Liver (tissue), 8 donors: ENCODE measurements at regions not wholly inside any gene's neighbourhood (a gene's known extent, or its start where the extent isn't known, plus 50 kb on each side); places are given as distances from the start of the nearest gene placed in this dataset.

Experiments
- DNase-seq: peaks from one replicate; pipeline ENCODE4 v3.0.0-alpha.2; 2017; ENCODE audit warnings: low spot score
- H3K27ac ChIP-seq, 2 donors: one replicate each; pipeline ENCODE4 v1.7.0; 2013; ENCODE audit warnings: inconsistent platforms in 2 of 2, low read length in 2 of 2, control low read depth in 1 of 2, low read depth in 1 of 2, mild to moderate bottlenecking in 1 of 2
- H3K27me3 ChIP-seq, 4 donors: one replicate each; pipeline versions ENCODE4 v1.6.1 to v1.7.0; 2013; ENCODE audit warnings: low read length in 3 of 4, inconsistent platforms in 1 of 4, mild to moderate bottlenecking in 1 of 4, moderate library complexity in 1 of 4; ENCODE audit not compliant: control insufficient read depth in 4 of 4, insufficient read depth in 4 of 4
- H3K36me3 ChIP-seq, 4 donors: one replicate each; pipeline versions ENCODE4 v1.6.1 to v1.7.0; 2013; ENCODE audit warnings: low read length in 3 of 4, mild to moderate bottlenecking in 3 of 4, low read depth in 1 of 4, moderate library complexity in 1 of 4; ENCODE audit not compliant: control insufficient read depth in 4 of 4, insufficient read depth in 3 of 4
- H3K4me1 ChIP-seq, 4 donors: one replicate each; pipeline versions ENCODE4 v1.6.1 to v1.7.0; 2013; ENCODE audit warnings: low read length in 3 of 4, mild to moderate bottlenecking in 3 of 4, moderate library complexity in 1 of 4; ENCODE audit not compliant: control insufficient read depth in 4 of 4, insufficient read depth in 4 of 4
- H3K4me3 ChIP-seq, 3 donors: one replicate each; pipeline versions ENCODE4 v1.6.1 to v1.7.0; 2013; ENCODE audit warnings: low read length in 3 of 3, control low read depth in 1 of 3, low read depth in 1 of 3, mild to moderate bottlenecking in 1 of 3
- H3K9ac ChIP-seq, 2 donors: one replicate each; pipeline ENCODE4 v1.7.0; 2013; ENCODE audit warnings: low read length in 2 of 2, mild to moderate bottlenecking in 2 of 2, moderate library complexity in 2 of 2, control low read depth in 1 of 2, low read depth in 1 of 2
- H3K9me3 ChIP-seq, 4 donors: one replicate each; pipeline versions ENCODE4 v1.6.1 to v1.7.0; 2013; ENCODE audit warnings: low read length in 3 of 4; ENCODE audit not compliant: control insufficient read depth in 4 of 4
- ATF3 ChIP-seq: IDR thresholded peaks from 2 replicates; pipeline ENCODE4 v1.6.1; 2016; ENCODE audit warnings: antibody characterized with exemption
- CTCF ChIP-seq: fragments of 150-350 bp; IDR thresholded peaks from 2 replicates; pipeline ENCODE4 v1.5.1; 2017; ENCODE audit warnings: improper control_type of control experiment, low read depth, low read length; ENCODE audit not compliant: missing input control
- EGR1 ChIP-seq, 2 donors: IDR thresholded peaks; 2 replicates each; pipeline ENCODE4 v1.6.1; 2016 to 2018; ENCODE audit warnings: antibody characterized with exemption in 2 of 2, low read depth in 2 of 2
- FOXA1 ChIP-seq: IDR thresholded peaks from 2 replicates; pipeline ENCODE4 v1.6.1; 2016; ENCODE audit warnings: antibody characterized with exemption
- FOXA2 ChIP-seq: IDR thresholded peaks from 2 replicates; pipeline ENCODE4 v1.6.1; 2016; ENCODE audit warnings: antibody characterized with exemption
- GABPA ChIP-seq, 2 donors: IDR thresholded peaks in 1 of 2; conservative IDR thresholded peaks in 1 of 2; 2 replicates each; pipeline ENCODE4 v1.6.1; 2016; ENCODE audit warnings: antibody characterized with exemption in 2 of 2, mild to moderate bottlenecking in 1 of 2, moderate library complexity in 1 of 2
- HNF4A ChIP-seq, 2 donors: conservative IDR thresholded peaks; 2 replicates each; pipeline ENCODE4 v1.6.1; 2016; ENCODE audit warnings: antibody characterized with exemption in 2 of 2, mild to moderate bottlenecking in 2 of 2
- HNF4G ChIP-seq: IDR thresholded peaks from 2 replicates; pipeline ENCODE4 v1.6.1; 2016; ENCODE audit warnings: antibody characterized with exemption
- JUND ChIP-seq, 2 donors: IDR thresholded peaks; 2 replicates each; pipeline ENCODE4 v1.6.1; 2016; ENCODE audit warnings: antibody characterized with exemption in 2 of 2
- MAX ChIP-seq: IDR thresholded peaks from 2 replicates; pipeline ENCODE4 v1.6.1; 2016; ENCODE audit warnings: antibody characterized with exemption
- NR2F2 ChIP-seq: IDR thresholded peaks from 2 replicates; pipeline ENCODE4 v1.6.1; 2016; ENCODE audit warnings: antibody characterized with exemption
- RAD21 ChIP-seq, 2 donors: IDR thresholded peaks; 2 replicates each; pipeline ENCODE4 v1.6.1; 2016; ENCODE audit warnings: antibody characterized with exemption in 2 of 2, mild to moderate bottlenecking in 2 of 2
- REST ChIP-seq: IDR thresholded peaks from 2 replicates; pipeline ENCODE4 v1.6.1; 2016; ENCODE audit warnings: antibody characterized with exemption, mild to moderate bottlenecking
- RXRA ChIP-seq, 2 donors: IDR thresholded peaks; 2 replicates each; pipeline ENCODE4 v1.6.1; 2017 to 2018; ENCODE audit warnings: antibody characterized with exemption in 2 of 2, mild to moderate bottlenecking in 1 of 2
- SP1 ChIP-seq: IDR thresholded peaks from 2 replicates; pipeline ENCODE4 v1.6.1; 2018; ENCODE audit warnings: antibody characterized with exemption, mild to moderate bottlenecking
- TAF1 ChIP-seq: conservative IDR thresholded peaks from 2 replicates; pipeline ENCODE4 v1.6.1; 2016; ENCODE audit warnings: antibody characterized with exemption, mild to moderate bottlenecking
- YY1 ChIP-seq: IDR thresholded peaks from 2 replicates; pipeline ENCODE4 v1.6.1; 2016; ENCODE audit warnings: antibody characterized with exemption, mild to moderate bottlenecking
- ZBTB33 ChIP-seq: IDR thresholded peaks from 2 replicates; pipeline ENCODE4 v1.6.1; 2016; ENCODE audit warnings: antibody characterized with exemption
- WGBS: extraction: QIAGEN DNeasy Blood & Tissue Kit; methylation state at CpG from one replicate; pipeline ENCODE4 v1.1.7; 2013; 5-methylcytosine and 5-hydroxymethylcytosine counted together
- donor health status: healthy.
- donor health status: healthy.
- donor health status: healthy.
- donor health status: healthy.
- donor health status: healthy.

- WGBS, result 92% methylated on average over 9 of the region's 9 CpGs
Observed at GRCh38 chr1:62370594-62370993, 51.4 kb upstream of the KANK4 start.

GRCh38 chr1:62371375-62371774 is 52.1 kb upstream of the KANK4 start:
- no peak for DNase-seq
- TF ChIP-seq CTCF (no peak), FOXA2 (no peak), RAD21 (IDR thresholded peaks at IDR 0.05) (no peak), FOXA1 (no peak), REST (no peak), YY1 (no peak), JUND (IDR thresholded peaks at IDR 0.05) (no peak), RXRA (IDR thresholded peaks at IDR 0.05) (no peak), SP1 (no peak), HNF4A (conservative IDR thresholded peaks at IDR 0.05) (no peak), ATF3 (no peak), HNF4G (no peak), ZBTB33 (no peak), NR2F2 (no peak), MAX (no peak), TAF1 (no peak), EGR1 (IDR thresholded peaks at IDR 0.05; ENCODE audit: low read depth in 2 of 2) (no peak), GABPA (IDR thresholded peaks at IDR 0.05 in 1 of 2, conservative IDR thresholded peaks at IDR 0.05 in 1 of 2) (no peak)
- Histone ChIP-seq H3K4me3 (no peak overlapping the region), H3K9ac (no peak overlapping the region), H3K4me1 (no peaks in the 10 kb centered on the region), H3K36me3 (no peaks in the 10 kb centered on the region), H3K27ac (no peak overlapping the region), H3K27me3 (no peaks in the 10 kb centered on the region), H3K9me3 (no peaks in the 10 kb centered on the region)
- WGBS, result 82% methylated on average over 2 of the region's 2 CpGs

More at GRCh38 chr1:62370594-62370993, 51.4 kb upstream of the KANK4 start:
- DNase-seq, result no peak
- Histone ChIP-seq H3K27me3 (no peaks in the 10 kb centered on the region), H3K4me1 (no peaks in the 10 kb centered on the region), H3K9ac (no peak overlapping the region), H3K9me3 (no peaks in the 10 kb centered on the region), H3K27ac (no peak overlapping the region), H3K4me3 (no peak overlapping the region), H3K36me3 (no peaks in the 10 kb centered on the region)
- TF ChIP-seq FOXA1 (no peak), ZBTB33 (no peak)
